AG04450 (cell line): ENCODE measurements at regions not wholly inside any gene's neighbourhood (a gene's known extent, or its start where the extent isn't known, plus 50 kb on each side); places are given as distances from the start of the nearest gene placed in this dataset.
A peak's percentile ranks its signal among the peaks of the same experiment; 100 is the strongest.

Experiments
- CTCF ChIA-PET: fragments of 300-600, 350-600 bp; formaldehyde crosslinking; extraction: SDS; loops from one replicate; lab custom pipeline; 2022; ENCODE audit warnings: antibody characterized with exemption, inconsistent platforms; lab: Charles Lee
- POLR2A ChIA-PET: fragments of 350-600 bp; formaldehyde crosslinking; extraction: SDS; loops from one replicate; lab custom pipeline; 2021; ENCODE audit warnings: antibody characterized with exemption, inconsistent platforms; lab: Yijun Ruan, JAX
- DNase-seq: peaks from one replicate; pipeline ENCODE4 v3.0.0-alpha.2; 2011; ENCODE audit warnings: low read depth, low spot score
- H3K27ac ChIP-seq: one replicate; pipeline ENCODE4 v1.5.1; 2012; ENCODE audit warnings: low read depth, low read length, control low read depth
- H3K27me3 ChIP-seq: one replicate; pipeline ENCODE4 v1.6.0; 2012; ENCODE audit warnings: low read length; ENCODE audit not compliant: control insufficient read depth, insufficient read depth
- H3K4me3 ChIP-seq: 2 replicates; pipeline ENCODE4 v1.5.1; 2011; ENCODE audit warnings: mild to moderate bottlenecking, low read depth, low read length, control low read depth
- H3K9me3 ChIP-seq: 2 replicates; pipeline ENCODE4 v1.5.1; 2012; ENCODE audit warnings: low read length; ENCODE audit not compliant: control insufficient read depth, insufficient read depth
- CTCF ChIP-seq: IDR thresholded peaks from 2 replicates; pipeline ENCODE4 v1.5.1; 2011; ENCODE audit warnings: low read depth, low read length, control low read depth, inconsistent platforms

- Histone ChIP-seq H3K27ac (no peak overlapping the region), H3K27me3 (no peaks in the 10 kb centered on the region), H3K9me3 (no peaks in the 10 kb centered on the region), H3K4me3 (no peak overlapping the region)
- POLR2A ChIA-PET = no interaction called here
- TF ChIP-seq CTCF = no peak
- CTCF ChIA-PET = no interaction called here
- DNase-seq = no peak
Observed at GRCh38 chr4:126888968-126889367, 743.8 kb upstream of the INTU start.

- ChIA-PET POLR2A (interaction anchor here (1.0 kb wide), 1 partner anchor 155 kb away, joined by 3 read pairs; no protein-coding TSS in a partner anchor), CTCF (interaction anchor here (0.6 kb wide), 1 partner anchor 290 kb away, joined by 4 read pairs; no protein-coding TSS in a partner anchor)
- no peak overlapping the region for H3K27ac ChIP-seq
- no peaks in the 10 kb centered on the region for H3K27me3 ChIP-seq
- no peak for TF ChIP-seq CTCF
- H3K4me3 ChIP-seq = no peak overlapping the region
- no peak for DNase-seq
- no peaks in the 10 kb centered on the region for H3K9me3 ChIP-seq
Observed at GRCh38 chr4:126890383-126890782, 742.4 kb upstream of the INTU start.

- Histone ChIP-seq H3K9me3 (no peaks in the 10 kb centered on the region), H3K27ac (peak overlapping the region; percentile 53), H3K27me3 (no peaks in the 10 kb centered on the region), H3K4me3 (no peak overlapping the region)
- no peak for TF ChIP-seq CTCF
- POLR2A ChIA-PET = interaction anchor here (1.0 kb wide), 1 partner anchor 155 kb away, joined by 3 read pairs; no protein-coding TSS in a partner anchor
- CTCF ChIA-PET = no interaction called here
- no peak for DNase-seq
Observed at GRCh38 chr4:126890994-126891393, 741.8 kb upstream of the INTU start.

- TF ChIP-seq CTCF = no peak
- ChIA-PET CTCF (no interaction called here), POLR2A (no interaction called here)
- no peak for DNase-seq
- peaks cover 8% of the 10 kb centered on the region for H3K9me3 ChIP-seq
- no peak overlapping the region for H3K27ac ChIP-seq
- no peak overlapping the region for H3K4me3 ChIP-seq
- H3K27me3 ChIP-seq = no peaks in the 10 kb centered on the region
Observed at GRCh38 chr4:126894963-126895362, 737.8 kb upstream of the INTU start.

GRCh38 chr4:126895988-126896570 is 736.7 kb upstream of the INTU start:
- Histone ChIP-seq H3K9me3 (peaks cover 8% of the 10 kb centered on the region), H3K27me3 (no peaks in the 10 kb centered on the region), H3K27ac (no peak overlapping the region), H3K4me3 (no peak overlapping the region)
- DNase-seq = no peak
- ChIA-PET CTCF (no interaction called here), POLR2A (no interaction called here)
- TF ChIP-seq CTCF = no peak
